ENCODE measurements at regions not wholly inside any gene's neighbourhood (a gene's known extent, or its start where the extent isn't known, plus 50 kb on each side); places are given as distances from the start of the nearest gene placed in this dataset.

DNA sequence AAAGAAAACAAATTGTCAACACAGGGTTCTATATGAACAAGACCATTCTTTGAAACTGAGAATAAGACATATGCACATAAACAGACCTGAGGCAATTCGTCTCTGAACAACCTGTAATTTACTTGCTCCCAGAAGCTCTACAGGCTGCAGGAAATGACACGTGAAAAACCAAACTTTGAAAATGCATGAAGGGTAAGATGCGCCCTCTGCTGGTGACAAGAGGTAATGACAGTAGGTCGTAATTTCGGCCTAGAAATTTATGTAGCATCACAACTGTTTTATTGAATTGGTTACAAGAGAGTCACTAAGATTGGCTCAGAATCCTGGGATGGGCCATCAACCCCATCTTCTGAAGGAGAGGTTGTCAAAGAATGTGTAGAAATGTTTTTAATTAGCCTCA is 276.5 kb downstream of the PPP4R3C start (continued):
- TF ChIP-seq RELA (IDR thresholded peaks at IDR 0.05; ENCODE audit: borderline replicate concordance, partially characterized antibody) (peak; percentile 25), POLR2AphosphoS5 (IDR thresholded peaks at IDR 0.05; ENCODE audit: low read length) (no peak), MEF2B (IDR thresholded peaks at IDR 0.05; ENCODE audit: partially characterized antibody, poor library complexity, severe bottlenecking) (no peak), IKZF1 (conservative IDR thresholded peaks at IDR 0.05) (no peak), ZNF274 (IDR thresholded peaks at IDR 0.05; ENCODE audit: insufficient read depth, insufficient read length) (no peak), TCF7 (IDR thresholded peaks at IDR 0.05; ENCODE audit: borderline replicate concordance) (no peak), BHLHE40 (IDR thresholded peaks at IDR 0.05; ENCODE audit: borderline replicate concordance in 1 of 2, low read depth in 2 of 2, low read length in 1 of 2) (peak; percentile 43 to 51; a peak in 2 of 4 replicates), ASH2L (IDR thresholded peaks at IDR 0.05; ENCODE audit: borderline replicate concordance, low read depth) (no peak), POLR2AphosphoS2 (IDR thresholded peaks at IDR 0.05; ENCODE audit: low read depth, low read length) (no peak), SKIL (IDR thresholded peaks at IDR 0.05; ENCODE audit: low read depth, poor library complexity, severe bottlenecking) (no peak), ATF7 (IDR thresholded peaks at IDR 0.05; ENCODE audit: low read depth) (no peak)
- TF ChIP-seq, protein P1, sequence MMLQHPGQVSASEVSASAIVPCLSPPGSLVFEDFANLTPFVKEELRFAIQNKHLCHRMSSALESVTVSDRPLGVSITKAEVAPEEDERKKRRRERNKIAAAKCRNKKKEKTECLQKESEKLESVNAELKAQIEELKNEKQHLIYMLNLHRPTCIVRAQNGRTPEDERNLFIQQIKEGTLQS (IDR thresholded peaks at IDR 0.05; ENCODE audit: borderline replicate concordance, extremely low read depth, low read depth, low read length) = peak; percentile 26; the same call in 1 of the 2 replicates
- TF ChIP-seq, protein P2, sequence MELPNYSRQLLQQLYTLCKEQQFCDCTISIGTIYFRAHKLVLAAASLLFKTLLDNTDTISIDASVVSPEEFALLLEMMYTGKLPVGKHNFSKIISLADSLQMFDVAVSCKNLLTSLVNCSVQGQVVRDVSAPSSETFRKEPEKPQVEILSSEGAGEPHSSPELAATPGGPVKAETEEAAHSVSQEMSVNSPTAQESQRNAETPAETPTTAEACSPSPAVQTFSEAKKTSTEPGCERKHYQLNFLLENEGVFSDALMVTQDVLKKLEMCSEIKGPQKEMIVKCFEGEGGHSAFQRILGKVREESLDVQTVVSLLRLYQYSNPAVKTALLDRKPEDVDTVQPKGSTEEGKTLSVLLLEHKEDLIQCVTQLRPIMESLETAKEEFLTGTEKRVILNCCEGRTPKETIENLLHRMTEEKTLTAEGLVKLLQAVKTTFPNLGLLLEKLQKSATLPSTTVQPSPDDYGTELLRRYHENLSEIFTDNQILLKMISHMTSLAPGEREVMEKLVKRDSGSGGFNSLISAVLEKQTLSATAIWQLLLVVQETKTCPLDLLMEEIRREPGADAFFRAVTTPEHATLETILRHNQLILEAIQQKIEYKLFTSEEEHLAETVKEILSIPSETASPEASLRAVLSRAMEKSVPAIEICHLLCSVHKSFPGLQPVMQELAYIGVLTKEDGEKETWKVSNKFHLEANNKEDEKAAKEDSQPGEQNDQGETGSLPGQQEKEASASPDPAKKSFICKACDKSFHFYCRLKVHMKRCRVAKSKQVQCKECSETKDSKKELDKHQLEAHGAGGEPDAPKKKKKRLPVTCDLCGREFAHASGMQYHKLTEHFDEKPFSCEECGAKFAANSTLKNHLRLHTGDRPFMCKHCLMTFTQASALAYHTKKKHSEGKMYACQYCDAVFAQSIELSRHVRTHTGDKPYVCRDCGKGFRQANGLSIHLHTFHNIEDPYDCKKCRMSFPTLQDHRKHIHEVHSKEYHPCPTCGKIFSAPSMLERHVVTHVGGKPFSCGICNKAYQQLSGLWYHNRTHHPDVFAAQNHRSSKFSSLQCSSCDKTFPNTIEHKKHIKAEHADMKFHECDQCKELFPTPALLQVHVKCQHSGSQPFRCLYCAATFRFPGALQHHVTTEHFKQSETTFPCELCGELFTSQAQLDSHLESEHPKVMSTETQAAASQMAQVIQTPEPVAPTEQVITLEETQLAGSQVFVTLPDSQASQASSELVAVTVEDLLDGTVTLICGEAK (IDR thresholded peaks at IDR 0.05; ENCODE audit: borderline replicate concordance) = no peak
- TF ChIP-seq, protein P3, sequence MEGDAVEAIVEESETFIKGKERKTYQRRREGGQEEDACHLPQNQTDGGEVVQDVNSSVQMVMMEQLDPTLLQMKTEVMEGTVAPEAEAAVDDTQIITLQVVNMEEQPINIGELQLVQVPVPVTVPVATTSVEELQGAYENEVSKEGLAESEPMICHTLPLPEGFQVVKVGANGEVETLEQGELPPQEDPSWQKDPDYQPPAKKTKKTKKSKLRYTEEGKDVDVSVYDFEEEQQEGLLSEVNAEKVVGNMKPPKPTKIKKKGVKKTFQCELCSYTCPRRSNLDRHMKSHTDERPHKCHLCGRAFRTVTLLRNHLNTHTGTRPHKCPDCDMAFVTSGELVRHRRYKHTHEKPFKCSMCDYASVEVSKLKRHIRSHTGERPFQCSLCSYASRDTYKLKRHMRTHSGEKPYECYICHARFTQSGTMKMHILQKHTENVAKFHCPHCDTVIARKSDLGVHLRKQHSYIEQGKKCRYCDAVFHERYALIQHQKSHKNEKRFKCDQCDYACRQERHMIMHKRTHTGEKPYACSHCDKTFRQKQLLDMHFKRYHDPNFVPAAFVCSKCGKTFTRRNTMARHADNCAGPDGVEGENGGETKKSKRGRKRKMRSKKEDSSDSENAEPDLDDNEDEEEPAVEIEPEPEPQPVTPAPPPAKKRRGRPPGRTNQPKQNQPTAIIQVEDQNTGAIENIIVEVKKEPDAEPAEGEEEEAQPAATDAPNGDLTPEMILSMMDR (IDR thresholded peaks at IDR 0.05 in 2 of 3, conservative IDR thresholded peaks at IDR 0.05 in 1 of 3; ENCODE audit: control insufficient read depth in 2 of 3, extremely low read depth in 1 of 3, insufficient read depth in 1 of 3, low read depth in 3 of 3, low read length in 3 of 3) = peak; percentile 79 to 83 (median 83)

All from GM12878 (cell line).